Right hindlimb (tissue), 1 donor: ENCODE measurements at regions not wholly inside any gene's neighbourhood (a gene's known extent, or its start where the extent isn't known, plus 50 kb on each side); places are given as distances from the start of the nearest gene placed in this dataset.

Source experiments
- DNase-seq: peaks from one replicate; pipeline ENCODE4 v3.0.0-alpha.2; 2018

DNA sequence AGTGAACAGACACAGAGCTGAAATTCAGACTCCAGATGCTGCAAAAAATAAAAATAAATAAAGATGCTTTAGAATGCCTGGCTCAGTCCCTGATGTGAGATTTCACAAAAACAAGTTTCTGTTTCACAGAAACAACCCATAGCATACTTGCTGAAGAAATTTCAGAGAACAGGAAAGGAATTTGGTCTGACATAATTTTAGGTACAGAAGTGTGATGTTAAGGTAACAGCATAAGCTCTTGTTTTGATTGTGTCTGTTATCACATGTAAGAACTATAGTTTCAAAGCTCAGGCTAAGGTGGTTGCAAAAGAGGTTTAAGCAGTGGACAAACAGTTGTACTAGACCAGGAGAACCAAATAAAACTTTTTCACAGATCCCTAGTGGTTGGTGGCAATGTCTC lies 152.1 kb downstream of the PTGER3 start:
- no peak for DNase-seq

- no peak for DNase-seq
Measured at GRCh38 chr1:70896224-70896623, 151.4 kb downstream of the PTGER3 start.

GRCh38 chr1:70897273-70897672 lies 150.3 kb downstream of the PTGER3 start:
- no peak for DNase-seq

GRCh38 chr1:70899735-70900134 lies 147.9 kb downstream of the PTGER3 start:
- DNase-seq, result no peak

- DNase-seq, result no peak
Measured at GRCh38 chr1:70902211-70902610, 145.4 kb downstream of the PTGER3 start.

- DNase-seq, result no peak
Measured at GRCh38 chr1:70906800-70907199, 140.8 kb downstream of the PTGER3 start.

GRCh38 chr1:70907563-70908310 lies 139.9 kb downstream of the PTGER3 start:
- DNase-seq, result no peak

DNA sequence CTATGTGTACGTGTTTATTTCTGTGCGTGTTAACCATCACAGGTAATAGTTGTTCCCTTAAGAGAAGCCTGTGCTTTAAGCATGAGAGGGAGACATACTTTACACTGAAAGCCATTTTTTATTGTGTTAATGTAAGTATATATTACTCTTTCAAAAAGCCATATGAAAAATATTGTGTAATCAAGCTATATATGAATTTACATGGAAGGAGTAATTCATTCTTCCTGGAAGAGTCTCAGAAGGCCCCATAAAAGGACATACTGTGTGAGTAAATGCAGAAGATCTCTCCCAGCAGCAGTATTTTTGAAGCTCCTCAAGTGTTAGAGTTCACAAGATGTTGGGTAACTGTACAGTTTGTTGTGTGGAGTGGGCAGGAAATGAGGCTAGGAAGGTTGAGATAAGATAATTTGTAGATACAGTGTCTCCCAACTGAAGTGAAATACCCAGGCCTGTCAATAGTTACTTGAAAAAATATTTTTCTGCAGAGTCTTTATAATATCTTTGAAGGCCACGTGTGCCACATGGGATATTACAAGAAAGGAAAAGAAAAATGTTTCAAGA lies 138.3 kb downstream of the PTGER3 start:
- no peak for DNase-seq

- DNase-seq, result no peak
Measured at GRCh38 chr1:70910013-70910412, 137.6 kb downstream of the PTGER3 start.

DNA sequence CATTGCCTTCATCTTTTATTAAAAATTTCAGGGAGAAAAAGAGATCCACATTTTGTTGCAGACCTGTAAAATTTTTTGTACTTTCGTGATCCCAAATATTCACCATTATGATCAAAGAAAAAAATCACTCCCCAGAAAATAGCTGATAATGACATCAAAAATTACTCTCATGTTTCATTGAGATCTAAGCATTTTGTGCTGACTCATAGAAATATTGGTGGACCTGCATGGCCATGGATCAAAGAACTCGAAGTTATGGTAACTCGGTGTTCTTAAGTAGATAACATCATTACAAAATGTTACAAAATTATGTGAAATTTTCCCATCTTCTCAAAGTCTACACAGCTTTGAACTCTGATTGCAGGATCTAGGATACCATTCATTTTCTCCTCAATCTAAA lies 135.8 kb downstream of the PTGER3 start:
- no peak for DNase-seq

- DNase-seq, result no peak
Measured at GRCh38 chr1:70914224-70914623, 133.4 kb downstream of the PTGER3 start.

- DNase-seq, result no peak
Measured at GRCh38 chr1:70915258-70916033, 132.2 kb downstream of the PTGER3 start.

DNA sequence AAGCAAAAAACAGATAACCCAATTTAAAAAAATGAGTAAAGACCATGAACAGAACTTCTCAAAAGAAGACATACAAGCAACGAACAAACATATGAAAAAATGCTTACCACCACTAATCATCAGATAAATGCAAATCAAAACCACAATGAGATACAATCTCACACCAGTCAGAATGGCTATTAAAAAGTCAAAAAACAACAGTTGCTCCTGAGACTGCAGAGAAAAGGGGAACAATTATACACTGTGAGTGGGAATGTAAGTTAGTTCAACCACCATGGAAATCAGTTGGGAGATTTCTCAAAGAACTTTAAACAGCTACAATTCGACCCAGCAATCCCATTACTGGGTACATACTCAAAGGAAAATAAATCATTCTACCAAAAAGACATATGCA lies 131.6 kb downstream of the PTGER3 start:
- DNase-seq, result no peak

DNA sequence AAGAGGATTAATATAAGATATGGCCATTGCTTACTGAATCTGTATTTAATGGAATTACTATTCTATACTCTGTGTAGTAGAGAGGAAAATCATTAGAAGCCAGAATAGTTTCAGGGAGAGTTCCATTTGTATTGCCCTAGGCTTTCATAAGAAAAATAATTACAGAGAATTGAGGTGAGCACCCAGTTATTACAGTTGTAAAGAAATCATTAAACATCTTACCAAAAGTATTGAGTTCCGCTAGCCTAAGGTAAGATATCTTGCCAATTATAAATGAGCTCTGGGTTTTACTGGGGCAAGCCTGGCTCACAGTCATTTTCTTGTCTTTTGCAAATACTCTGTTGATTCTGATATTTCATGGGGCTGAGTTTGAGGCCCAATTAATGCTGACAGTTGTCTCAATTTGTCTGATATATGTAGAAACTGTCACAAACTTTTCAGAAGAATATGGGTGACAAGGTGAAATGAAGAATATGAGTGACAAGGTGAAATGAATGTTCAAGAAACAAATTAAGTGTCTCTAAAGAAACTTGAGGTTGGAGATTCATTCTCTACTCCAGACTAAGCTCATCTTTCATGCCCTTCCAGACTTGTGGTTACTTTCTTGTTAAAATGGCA lies 127.8 kb downstream of the PTGER3 start:
- no peak for DNase-seq
